GM12891 (cell line): ENCODE measurements at regions not wholly inside any gene's neighbourhood (a gene's known extent, or its start where the extent isn't known, plus 50 kb on each side); places are given as distances from the start of the nearest gene placed in this dataset.

Experiments used
- POLR2A ChIP-seq: IDR thresholded peaks from 2 replicates; pipeline ENCODE4 v1.6.1; 2011; ENCODE audit warnings: low read depth, low read length, control low read depth
- POLR2AphosphoS5 ChIP-seq: IDR thresholded peaks from 2 replicates; pipeline ENCODE4 v1.6.1; 2011; ENCODE audit warnings: low read depth, low read length, control low read depth
- POU2F2 ChIP-seq: IDR thresholded peaks from 2 replicates; pipeline ENCODE4 v1.6.1; 2011; ENCODE audit warnings: low read depth, mild to moderate bottlenecking, control low read depth, low read length, moderate library complexity
- TAF1 ChIP-seq: IDR thresholded peaks from 2 replicates; pipeline ENCODE4 v1.6.1; 2011; ENCODE audit warnings: low read depth, low read length, control low read depth

- TF ChIP-seq POLR2AphosphoS5: no peak
- no peak for TF ChIP-seq TAF1
- no peak for TF ChIP-seq POLR2A
- no peak for TF ChIP-seq POU2F2
These were observed 924.6 kb upstream of the FAT3 start for GRCh38 chr11:91299980-91300379.
